Liver (tissue), 3 donors: ENCODE measurements at regions not wholly inside any gene's neighbourhood (a gene's known extent, or its start where the extent isn't known, plus 50 kb on each side); places are given as distances from the start of the nearest gene placed in this dataset.

ENCODE experiments used
- CTCF ChIP-seq: fragments of 150-350 bp; IDR thresholded peaks from 2 replicates; pipeline ENCODE4 v1.5.1; 2017; ENCODE audit warnings: improper control_type of control experiment, low read depth, low read length; ENCODE audit not compliant: missing input control
- EGR1 ChIP-seq, 2 donors: IDR thresholded peaks; 2 replicates each; pipeline ENCODE4 v1.6.1; 2016 to 2018; ENCODE audit warnings: antibody characterized with exemption in 2 of 2, low read depth in 2 of 2
- FOXA1 ChIP-seq: IDR thresholded peaks from 2 replicates; pipeline ENCODE4 v1.6.1; 2016; ENCODE audit warnings: antibody characterized with exemption
- GABPA ChIP-seq, 2 donors: IDR thresholded peaks in 1 of 2; conservative IDR thresholded peaks in 1 of 2; 2 replicates each; pipeline ENCODE4 v1.6.1; 2016; ENCODE audit warnings: antibody characterized with exemption in 2 of 2, mild to moderate bottlenecking in 1 of 2, moderate library complexity in 1 of 2
- HNF4G ChIP-seq: IDR thresholded peaks from 2 replicates; pipeline ENCODE4 v1.6.1; 2016; ENCODE audit warnings: antibody characterized with exemption
- JUND ChIP-seq, 2 donors: IDR thresholded peaks; 2 replicates each; pipeline ENCODE4 v1.6.1; 2016; ENCODE audit warnings: antibody characterized with exemption in 2 of 2
- MAX ChIP-seq: IDR thresholded peaks from 2 replicates; pipeline ENCODE4 v1.6.1; 2016; ENCODE audit warnings: antibody characterized with exemption
- RAD21 ChIP-seq, 2 donors: IDR thresholded peaks; 2 replicates each; pipeline ENCODE4 v1.6.1; 2016; ENCODE audit warnings: antibody characterized with exemption in 2 of 2, mild to moderate bottlenecking in 2 of 2
- REST ChIP-seq: IDR thresholded peaks from 2 replicates; pipeline ENCODE4 v1.6.1; 2016; ENCODE audit warnings: antibody characterized with exemption, mild to moderate bottlenecking
- RXRA ChIP-seq, 2 donors: IDR thresholded peaks; 2 replicates each; pipeline ENCODE4 v1.6.1; 2017 to 2018; ENCODE audit warnings: antibody characterized with exemption in 2 of 2, mild to moderate bottlenecking in 1 of 2
- SP1 ChIP-seq: IDR thresholded peaks from 2 replicates; pipeline ENCODE4 v1.6.1; 2018; ENCODE audit warnings: antibody characterized with exemption, mild to moderate bottlenecking
- TAF1 ChIP-seq: conservative IDR thresholded peaks from 2 replicates; pipeline ENCODE4 v1.6.1; 2016; ENCODE audit warnings: antibody characterized with exemption, mild to moderate bottlenecking
- YY1 ChIP-seq: IDR thresholded peaks from 2 replicates; pipeline ENCODE4 v1.6.1; 2016; ENCODE audit warnings: antibody characterized with exemption, mild to moderate bottlenecking
- ZBTB33 ChIP-seq: IDR thresholded peaks from 2 replicates; pipeline ENCODE4 v1.6.1; 2016; ENCODE audit warnings: antibody characterized with exemption
- donor health status: healthy.
- donor health status: healthy.

GRCh38 chr4:79653871-79654270, 245.8 kb upstream of the GK2 start:
- no peak for TF ChIP-seq CTCF
- TF ChIP-seq YY1, result no peak
- TF ChIP-seq MAX, result no peak
- TF ChIP-seq RAD21 (IDR thresholded peaks at IDR 0.05), result no peak
- no peak for TF ChIP-seq SP1
- no peak for TF ChIP-seq TAF1
- TF ChIP-seq FOXA1, result no peak
- TF ChIP-seq EGR1 (IDR thresholded peaks at IDR 0.05; ENCODE audit: low read depth in 2 of 2), result no peak
- TF ChIP-seq HNF4G, result no peak
- TF ChIP-seq ZBTB33, result no peak
- TF ChIP-seq RXRA (IDR thresholded peaks at IDR 0.05), result no peak
- TF ChIP-seq REST, result no peak
- TF ChIP-seq GABPA (IDR thresholded peaks at IDR 0.05 in 1 of 2, conservative IDR thresholded peaks at IDR 0.05 in 1 of 2), result no peak
- no peak for TF ChIP-seq JUND (IDR thresholded peaks at IDR 0.05)
